ENCODE measurements at regions not wholly inside any gene's neighbourhood (a gene's known extent, or its start where the extent isn't known, plus 50 kb on each side); places are given as distances from the start of the nearest gene placed in this dataset.
"Not testable (repeated sequence)": the region's sequence is repeated elsewhere in the genome, so short reads cannot be mapped to it uniquely, and the experiment has no call there.

DNA sequence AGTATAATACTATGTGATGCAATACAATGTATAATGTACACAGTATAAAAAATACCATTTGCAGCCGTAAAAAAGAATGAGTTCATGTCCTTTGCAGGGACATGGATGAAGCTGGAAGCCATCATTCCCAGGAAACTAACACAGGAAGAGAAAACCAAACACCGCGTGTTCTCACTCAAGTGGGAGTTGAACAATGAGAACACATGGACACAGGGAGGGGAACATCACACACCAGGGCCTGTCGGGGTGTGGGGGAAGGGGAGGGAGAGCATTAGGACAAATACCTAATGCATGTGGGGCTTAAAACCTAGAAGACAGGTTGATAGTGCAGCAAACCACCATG lies 72.6 kb upstream of the PEG3 start:
- TF ChIP-seq CTCF, EP300, POLR2A (IDR thresholded peaks at IDR 0.05): not testable (repeated sequence)

Measured in tibial nerve (tissue), 4 donors.